HUDEP-2 (cell line): ENCODE measurements at regions not wholly inside any gene's neighbourhood (a gene's known extent, or its start where the extent isn't known, plus 50 kb on each side); places are given as distances from the start of the nearest gene placed in this dataset.

Experiments
- DNase-seq, 76 experiments: peaks; one replicate each; lab custom pipeline; 2025; ENCODE audit not compliant: unreplicated experiment in 76 of 76; lab: John Stamatoyannopoulos, UW

- no peak for DNase-seq
Observed at GRCh38 chr10:110395350-110396283, 90.9 kb upstream of the SMNDC1 start.

DNA sequence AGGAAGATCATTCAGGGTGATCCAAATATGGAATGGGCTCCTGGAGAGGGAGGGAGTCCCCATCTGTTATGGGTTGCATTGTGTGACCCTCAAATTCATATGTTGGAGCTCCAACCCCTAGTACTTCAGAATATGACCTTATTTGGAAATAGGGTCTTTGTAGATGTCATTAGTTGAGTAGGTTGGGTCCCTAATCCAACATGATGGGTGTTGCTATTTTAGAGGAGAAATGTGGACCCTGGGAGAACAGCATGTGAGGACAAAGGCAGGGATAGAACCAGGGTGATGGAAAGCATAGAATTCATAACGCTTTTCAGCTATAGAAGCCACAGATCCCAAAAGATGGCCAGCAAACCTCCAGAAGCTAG, 91.5 kb upstream of the SMNDC1 start:
- no peak for DNase-seq

DNA sequence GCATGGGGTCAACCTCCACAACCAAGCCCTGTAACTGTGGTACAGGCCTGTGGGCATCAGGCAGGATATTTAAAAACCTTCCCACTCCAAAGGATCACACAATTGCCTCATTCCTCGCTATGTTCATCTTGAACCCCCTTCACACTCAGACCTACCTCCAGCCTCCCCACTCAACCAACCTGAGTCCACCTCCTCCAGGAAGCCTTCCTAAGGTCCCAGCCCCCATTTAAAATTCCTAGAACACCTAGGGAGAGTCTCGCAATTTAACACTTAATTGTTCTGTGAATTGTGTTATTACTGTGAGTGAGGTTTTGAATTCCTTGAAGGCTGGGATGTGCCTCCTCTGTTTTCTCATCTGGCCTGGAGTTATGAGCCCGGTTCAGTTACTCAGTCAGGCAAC, 93.1 kb upstream of the SMNDC1 start:
- DNase-seq = no peak

DNA sequence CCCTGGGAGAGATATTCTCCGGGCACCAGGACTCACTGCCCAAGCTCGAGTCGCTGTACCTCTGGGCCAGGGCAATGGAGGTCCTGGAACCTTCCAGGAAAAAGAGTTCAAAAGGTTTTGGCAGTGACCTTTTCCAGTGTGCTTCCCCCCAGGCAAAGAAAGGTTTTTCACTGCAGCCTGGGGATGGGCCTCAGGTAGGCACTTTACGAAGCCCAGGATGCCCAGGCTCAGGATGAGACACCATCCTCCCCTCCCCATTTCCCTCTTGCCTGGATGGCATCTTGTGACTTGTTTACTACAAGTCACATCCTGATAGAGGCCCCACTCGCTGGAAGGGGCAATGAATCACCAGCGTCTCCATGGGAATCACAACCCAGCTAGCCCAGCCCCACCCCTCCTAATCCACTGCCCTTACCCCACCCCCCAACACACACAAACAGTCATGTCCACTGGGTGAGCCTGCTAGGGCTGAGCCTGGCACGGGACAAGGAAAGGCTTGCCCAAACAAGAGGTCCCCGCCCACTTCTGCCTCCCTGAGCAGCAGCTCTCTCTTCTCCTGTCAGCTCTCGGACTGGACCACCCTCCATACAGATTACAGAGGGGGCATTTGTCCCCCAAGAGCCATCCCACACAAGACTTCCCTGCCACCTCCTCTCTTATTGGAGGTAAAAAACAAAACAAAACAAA, 93.8 kb upstream of the SMNDC1 start:
- DNase-seq = peak in 24 of 76 experiments; percentile 8 to 62 (median 32)

GRCh38 chr10:110399106-110399964, 94.6 kb upstream of the SMNDC1 start:
- peak in 1 of 76 experiments; percentile 5 for DNase-seq

- DNase-seq = no peak
Observed at GRCh38 chr10:110399965-110400933, 95.5 kb upstream of the SMNDC1 start.

- DNase-seq = no peak
Observed at GRCh38 chr10:110401401-110402076, 96.2 kb upstream of the DUSP5 start.

DNA sequence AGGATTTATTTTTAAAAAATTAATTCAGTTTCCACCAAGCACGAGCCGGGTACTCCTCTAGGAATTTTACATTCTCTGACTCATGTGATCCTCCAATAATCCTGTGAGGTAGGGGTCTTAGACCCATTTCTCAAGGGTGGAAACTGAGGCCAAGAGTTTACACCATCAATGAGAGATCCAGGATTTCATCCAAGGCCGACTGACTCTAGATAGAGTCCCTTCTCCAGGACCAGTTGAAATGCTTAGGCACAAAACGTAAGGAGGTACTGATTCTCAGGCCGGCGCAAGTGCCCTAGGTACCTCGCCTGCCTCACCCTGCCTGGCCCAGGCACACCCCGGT, 95.7 kb upstream of the DUSP5 start:
- no peak for DNase-seq

DNA sequence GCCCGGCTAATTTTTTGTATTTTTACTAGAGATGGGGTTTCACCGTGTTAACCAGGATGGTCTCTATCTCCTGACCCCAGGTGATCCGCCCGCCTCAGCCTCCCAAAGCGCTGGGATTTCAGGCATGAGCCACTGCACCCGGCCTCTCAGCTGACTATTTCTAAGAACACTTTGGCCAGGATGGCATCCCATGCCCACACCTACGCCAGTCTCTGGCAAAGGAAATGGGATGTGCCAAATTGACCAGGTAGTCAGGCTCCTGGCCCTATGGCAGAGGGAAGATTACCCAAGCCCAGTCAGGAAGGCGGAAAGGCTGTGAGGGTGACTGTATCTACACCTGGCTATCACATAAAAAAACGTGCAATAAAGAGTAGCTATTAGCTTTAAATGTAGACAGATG, 94.1 kb upstream of the DUSP5 start:
- no peak for DNase-seq

- DNase-seq = no peak
Observed at GRCh38 chr10:110404413-110404812, 93.3 kb upstream of the DUSP5 start.

GRCh38 chr10:110404825-110405224, 92.9 kb upstream of the DUSP5 start:
- DNase-seq = no peak

DNA sequence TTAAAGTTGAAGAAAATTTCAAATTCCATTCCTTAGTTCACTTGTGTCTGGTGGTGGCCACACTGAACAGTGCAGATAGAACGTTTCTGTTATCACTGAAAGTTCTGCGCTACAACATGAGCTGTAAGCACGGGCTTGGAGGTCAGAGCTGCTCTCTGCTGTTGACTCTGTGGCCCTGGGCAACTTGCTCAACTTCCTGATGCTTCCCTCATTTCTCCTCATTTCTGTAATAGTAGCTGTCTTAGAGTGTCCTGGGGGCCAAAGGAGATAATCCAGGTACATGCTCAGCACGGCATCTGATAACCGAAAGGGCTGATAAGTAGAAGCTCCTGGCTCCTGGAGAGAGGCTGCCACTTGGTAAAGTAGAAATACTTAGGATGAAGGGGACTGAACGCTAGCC, 92.3 kb upstream of the DUSP5 start:
- DNase-seq = no peak

DNA sequence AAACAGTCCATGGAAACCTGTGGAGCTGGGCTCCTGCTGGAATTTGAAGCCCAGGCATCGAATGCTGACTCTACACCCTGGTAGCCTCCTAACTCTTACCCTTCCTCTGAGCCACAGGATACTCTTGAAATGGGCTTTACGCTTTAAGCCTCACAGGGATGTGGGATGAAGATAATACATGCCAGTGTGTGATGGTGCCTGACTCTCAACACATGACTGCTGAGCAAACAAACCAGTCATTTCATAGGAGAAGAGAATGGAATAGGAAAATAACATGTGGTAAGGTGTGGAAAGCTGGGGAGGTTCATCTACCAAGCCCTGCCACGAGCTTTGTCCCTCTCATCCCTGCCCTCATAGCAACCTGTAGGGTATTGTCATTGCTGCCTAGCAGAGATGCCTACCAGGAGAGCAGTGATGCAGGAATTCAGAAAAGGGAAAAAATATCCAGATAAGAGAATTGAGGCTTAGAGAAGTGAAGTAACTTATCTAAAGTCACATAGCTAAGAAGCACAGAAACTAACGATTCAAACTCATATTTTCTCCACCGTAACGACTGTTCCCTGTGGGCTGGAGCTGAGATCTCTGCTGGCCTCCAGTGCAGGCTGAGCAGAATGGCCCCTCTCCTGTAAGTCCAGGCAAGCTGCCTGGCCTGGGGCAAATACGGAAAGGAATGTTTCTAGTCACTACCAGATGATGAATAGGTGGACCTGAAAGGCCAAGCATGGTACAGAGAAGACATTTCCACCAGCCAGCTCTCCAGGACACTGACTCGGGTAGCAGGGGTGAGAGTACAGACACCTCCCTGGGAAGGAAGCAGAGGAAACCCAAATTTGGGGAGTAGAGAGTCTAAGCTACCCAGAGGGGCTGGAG, 90.2 kb upstream of the DUSP5 start:
- no peak for DNase-seq

DNA sequence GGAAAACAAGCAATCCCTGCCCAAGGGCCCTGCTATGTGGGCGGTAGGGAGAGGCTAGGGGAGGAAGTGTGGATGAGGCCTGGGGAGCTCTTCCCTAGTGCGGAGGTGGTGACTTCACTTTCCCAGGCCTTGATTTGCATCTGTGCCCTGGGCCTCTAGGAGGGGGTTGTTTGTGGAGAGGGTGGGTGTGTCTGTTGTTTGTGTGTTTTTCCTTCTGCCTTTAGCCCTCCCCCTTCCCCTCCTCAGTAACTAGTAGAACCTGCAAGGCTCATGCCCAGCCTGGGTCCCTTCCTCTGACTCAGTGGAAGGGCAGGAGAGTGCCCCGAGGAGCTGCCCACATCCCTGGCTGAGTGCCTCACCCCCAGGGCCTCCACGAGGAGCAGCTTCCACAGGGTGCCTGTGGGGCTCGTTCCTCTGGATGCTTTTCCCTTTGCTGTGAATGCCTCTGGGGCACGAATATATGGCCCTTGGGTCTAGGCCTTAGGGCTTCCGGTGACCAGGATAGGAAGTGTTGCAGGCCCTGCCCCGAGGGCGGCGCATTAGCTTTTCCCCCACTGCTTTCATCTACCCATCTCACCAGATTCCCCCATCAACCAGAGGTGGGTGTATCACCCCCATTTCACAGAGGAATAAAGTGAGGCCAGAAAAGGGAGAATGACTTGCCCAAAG, 89.4 kb upstream of the DUSP5 start:
- no peak for DNase-seq

GRCh38 chr10:110408943-110409342, 88.8 kb upstream of the DUSP5 start:
- no peak for DNase-seq

- DNase-seq = peak in 1 of 76 experiments; percentile 5
Observed at GRCh38 chr10:110409488-110409887, 88.2 kb upstream of the DUSP5 start.

DNA sequence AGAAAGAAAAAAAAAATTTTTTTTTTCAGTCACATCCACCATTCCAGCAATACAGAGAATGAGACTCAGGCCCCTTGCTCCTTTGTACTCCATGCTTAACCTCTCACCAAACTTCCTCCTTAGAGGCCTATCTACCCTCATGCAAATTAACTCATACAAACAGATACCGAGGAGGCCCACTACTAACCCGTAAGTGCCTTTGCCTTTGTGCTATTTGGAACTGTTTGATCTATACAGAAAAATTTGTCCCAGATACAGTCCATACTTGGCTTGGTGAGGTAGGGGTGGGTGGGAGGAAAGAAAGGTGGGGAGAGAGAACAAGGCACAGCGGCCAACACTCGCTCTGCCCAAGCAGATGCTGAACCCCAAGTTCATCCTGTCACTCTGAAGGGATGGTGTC, 87.8 kb upstream of the DUSP5 start:
- no peak for DNase-seq
